Fibroblast of lung (primary cell): ENCODE measurements at regions not wholly inside any gene's neighbourhood (a gene's known extent, or its start where the extent isn't known, plus 50 kb on each side); places are given as distances from the start of the nearest gene placed in this dataset.
A peak's percentile ranks its signal among the peaks of the same experiment; 100 is the strongest.

Experiments used
- DNase-seq, 2 donors: peaks; one replicate each; pipeline versions ENCODE4 v3.0.0 to v3.0.0-alpha.2; 2010; ENCODE audit warnings: low read depth in 2 of 2
- H2AFZ ChIP-seq: 2 replicates; pipeline ENCODE4 v1.5.1; 2012; ENCODE audit warnings: low read length, control low read depth, inconsistent platforms
- H3K27ac ChIP-seq: 2 replicates; pipeline ENCODE4 v1.5.1; 2011; ENCODE audit warnings: low read length, control low read depth; ENCODE audit not compliant: insufficient read depth
- H3K27me3 ChIP-seq: 2 replicates; pipeline ENCODE4 v1.5.1; 2011; ENCODE audit warnings: mild to moderate bottlenecking, low read length; ENCODE audit not compliant: control insufficient read depth, insufficient read depth
- H3K36me3 ChIP-seq: 2 replicates; pipeline ENCODE4 v1.5.1; 2011; ENCODE audit warnings: low read length; ENCODE audit not compliant: control insufficient read depth, insufficient read depth
- H3K4me1 ChIP-seq: 2 replicates; pipeline ENCODE4 v1.5.1; 2011; ENCODE audit warnings: low read length; ENCODE audit not compliant: control insufficient read depth, insufficient read depth; ENCODE audit errors: extremely low read depth
- H3K4me2 ChIP-seq: 2 replicates; pipeline ENCODE4 v1.5.1; 2011; ENCODE audit warnings: low read length, control low read depth; ENCODE audit not compliant: insufficient read depth; ENCODE audit errors: extremely low read depth
- H3K4me3 ChIP-seq, 4 experiments: fragments of 200-600 bp in 1 of 4; sonication (generic) in 1 of 4; replicated peaks in 1 of 4; 2 replicates each; pipeline ENCODE4 v1.5.1; 2011 to 2016; ENCODE audit warnings: low read length in 4 of 4, low read depth in 3 of 4, mild to moderate bottlenecking in 3 of 4, control low read depth in 2 of 4, inconsistent platforms in 1 of 4, mixed read lengths in 1 of 4; ENCODE audit not compliant: insufficient read depth in 1 of 4; ENCODE audit errors: control extremely low read depth in 1 of 4
- H3K79me2 ChIP-seq: 2 replicates; pipeline ENCODE4 v1.5.1; 2012; ENCODE audit warnings: mild to moderate bottlenecking, low read length, inconsistent platforms; ENCODE audit not compliant: control insufficient read depth, insufficient read depth
- H3K9ac ChIP-seq: 2 replicates; pipeline ENCODE4 v1.5.1; 2011; ENCODE audit warnings: mild to moderate bottlenecking, low read length, control low read depth; ENCODE audit not compliant: insufficient read depth
- H3K9me3 ChIP-seq: 2 replicates; pipeline ENCODE4 v1.5.1; 2012; ENCODE audit warnings: low read depth, low read length; ENCODE audit not compliant: control insufficient read depth, insufficient read depth
- H4K20me1 ChIP-seq: 2 replicates; pipeline ENCODE4 v1.5.1; 2011; ENCODE audit warnings: low read length; ENCODE audit not compliant: control insufficient read depth, insufficient read depth; ENCODE audit errors: extremely low read depth
- CTCF ChIP-seq, 2 donors: IDR thresholded peaks in 1 of 2; conservative IDR thresholded peaks in 1 of 2; 1 replicate in 1 of 2; 2 replicates in 1 of 2; pipeline ENCODE4 v1.5.1; 2011 to 2012; ENCODE audit warnings: low read length in 2 of 2, control low read depth in 1 of 2, inconsistent platforms in 1 of 2, low read depth in 1 of 2, mild to moderate bottlenecking in 1 of 2
- EZH2 ChIP-seq: IDR thresholded peaks from 2 replicates; pipeline ENCODE4 v1.5.1; 2012; ENCODE audit warnings: low read length, control low read depth, mild to moderate bottlenecking; ENCODE audit errors: missing control alignments

GRCh38 chr18:39713961-39714360 is 2148.4 kb upstream of the CELF4 start:
- peak in 1 of 2 donors; percentile 13 for DNase-seq
- Histone ChIP-seq H3K4me1 (no peaks in the 10 kb centered on the region), H2AFZ (no peak overlapping the region), H3K4me3 (no peak overlapping the region), H3K4me2 (no peak overlapping the region), H3K9ac (no peak overlapping the region), H4K20me1 (no peaks in the 10 kb centered on the region), H3K36me3 (no peaks in the 10 kb centered on the region), H3K79me2 (no peaks in the 10 kb centered on the region), H3K27ac (no peak overlapping the region), H3K27me3 (no peaks in the 10 kb centered on the region), H3K9me3 (no peaks in the 10 kb centered on the region)
- TF ChIP-seq EZH2 (no peak), CTCF (conservative IDR thresholded peaks at IDR 0.05 in 1 of 2, IDR thresholded peaks at IDR 0.05 in 1 of 2; ENCODE audit: low read depth in 1 of 2, low read length in 2 of 2) (no peak)

- Histone ChIP-seq H3K9ac (no peak overlapping the region), H3K27ac (no peak overlapping the region), H3K4me2 (no peak overlapping the region), H4K20me1 (no peaks in the 10 kb centered on the region), H3K36me3 (no peaks in the 10 kb centered on the region), H3K4me3 (no peak overlapping the region), H3K9me3 (no peaks in the 10 kb centered on the region), H3K4me1 (no peaks in the 10 kb centered on the region), H3K79me2 (no peaks in the 10 kb centered on the region), H2AFZ (no peak overlapping the region), H3K27me3 (no peaks in the 10 kb centered on the region)
- TF ChIP-seq EZH2 (no peak), CTCF (conservative IDR thresholded peaks at IDR 0.05 in 1 of 2, IDR thresholded peaks at IDR 0.05 in 1 of 2; ENCODE audit: low read depth in 1 of 2, low read length in 2 of 2) (no peak)
- no peak for DNase-seq
Measured at GRCh38 chr18:39711701-39712100, 2146.1 kb upstream of the CELF4 start.

- Histone ChIP-seq H4K20me1 (no peaks in the 10 kb centered on the region), H3K4me2 (no peak overlapping the region), H3K79me2 (no peaks in the 10 kb centered on the region), H3K27me3 (no peaks in the 10 kb centered on the region), H3K27ac (no peak overlapping the region), H3K4me3 (no peak overlapping the region), H3K4me1 (no peaks in the 10 kb centered on the region), H3K36me3 (no peaks in the 10 kb centered on the region), H3K9ac (no peak overlapping the region), H2AFZ (no peak overlapping the region), H3K9me3 (no peaks in the 10 kb centered on the region)
- no peak for TF ChIP-seq CTCF (conservative IDR thresholded peaks at IDR 0.05 in 1 of 2, IDR thresholded peaks at IDR 0.05 in 1 of 2; ENCODE audit: low read depth in 1 of 2, low read length in 2 of 2)
- TF ChIP-seq EZH2, result no peak
- DNase-seq, result no peak
Measured at GRCh38 chr18:39705362-39705761, 2139.8 kb upstream of the CELF4 start.
